IPS-18c (cell line): ENCODE measurements at regions not wholly inside any gene's neighbourhood (a gene's known extent, or its start where the extent isn't known, plus 50 kb on each side); places are given as distances from the start of the nearest gene placed in this dataset.
"Not testable (repeated sequence)": the region's sequence is repeated elsewhere in the genome, so short reads cannot be mapped to it uniquely, and the experiment has no call there.

Experiments
- H3K4me3 ChIP-seq: 2 replicates; pipeline ENCODE4 v1.7.0; 2013; ENCODE audit warnings: low read depth, mild to moderate bottlenecking, low read length, moderate library complexity; ENCODE audit not compliant: insufficient read depth
- H3K9me3 ChIP-seq: one replicate; pipeline ENCODE4 v1.6.1; 2013; ENCODE audit warnings: mild to moderate bottlenecking, low read length, moderate library complexity; ENCODE audit not compliant: control insufficient read depth, insufficient read depth

DNA sequence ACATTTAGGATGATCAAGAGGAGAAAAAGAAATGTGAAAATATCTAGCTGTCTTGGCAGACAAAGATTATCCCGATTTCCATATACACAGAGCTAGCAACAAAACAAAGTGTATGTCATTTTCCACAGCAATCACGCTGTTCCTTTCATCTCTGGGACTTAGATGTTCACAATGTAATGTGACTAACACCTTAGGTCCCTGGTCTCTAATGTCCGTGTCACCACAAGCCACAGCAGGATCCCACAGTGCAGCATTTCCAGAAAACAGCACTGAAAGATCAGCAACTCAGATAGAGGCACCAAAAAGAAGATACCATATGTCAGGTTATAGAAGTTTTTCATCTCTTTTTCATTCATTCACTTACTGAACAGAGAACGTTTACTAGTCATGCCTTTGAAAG lies 118.0 kb upstream of the TNPO1 start:
- Histone ChIP-seq H3K4me3 (no peak overlapping the region), H3K9me3 (no peaks in the 10 kb centered on the region)

DNA sequence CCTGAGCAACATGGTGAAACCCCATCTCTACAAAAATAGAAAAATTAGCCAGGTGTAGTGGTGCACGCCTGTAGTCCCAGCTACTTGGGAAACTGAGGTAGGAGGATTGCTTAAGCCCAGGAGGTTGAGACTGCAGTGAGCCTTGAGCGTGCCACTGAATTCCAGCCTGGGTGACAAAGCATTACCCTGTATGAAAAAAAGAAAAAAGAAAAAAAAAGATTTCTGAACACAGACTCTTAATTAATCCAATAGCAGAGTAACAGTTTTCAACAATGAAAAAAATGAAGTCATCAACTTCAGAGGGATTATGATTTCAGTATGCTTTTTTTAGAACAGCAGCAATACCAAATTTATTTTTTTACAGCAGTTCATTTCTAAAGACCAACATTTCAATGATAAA lies 118.8 kb upstream of the TNPO1 start:
- no peaks in the 10 kb centered on the region for H3K9me3 ChIP-seq
- no peak overlapping the region for H3K4me3 ChIP-seq

DNA sequence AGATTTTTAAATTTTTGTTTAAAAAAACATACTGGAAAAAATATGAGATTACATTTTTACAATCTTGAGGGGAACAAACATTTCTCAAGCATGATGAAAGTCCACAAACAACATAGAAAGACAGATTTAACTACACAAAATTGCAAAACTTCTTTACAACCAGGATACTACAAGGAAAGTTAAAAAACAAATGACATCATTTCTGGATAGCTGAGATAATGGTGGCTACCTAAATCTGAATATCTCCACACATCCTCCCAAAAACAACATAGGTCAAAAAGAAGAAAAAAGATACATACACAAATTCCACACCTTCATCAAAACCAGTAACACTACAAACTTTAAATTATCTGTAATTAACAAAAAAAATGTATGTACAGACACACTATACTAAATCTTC lies 120.8 kb upstream of the TNPO1 start:
- Histone ChIP-seq H3K4me3 (no peak overlapping the region), H3K9me3 (no peaks in the 10 kb centered on the region)

DNA sequence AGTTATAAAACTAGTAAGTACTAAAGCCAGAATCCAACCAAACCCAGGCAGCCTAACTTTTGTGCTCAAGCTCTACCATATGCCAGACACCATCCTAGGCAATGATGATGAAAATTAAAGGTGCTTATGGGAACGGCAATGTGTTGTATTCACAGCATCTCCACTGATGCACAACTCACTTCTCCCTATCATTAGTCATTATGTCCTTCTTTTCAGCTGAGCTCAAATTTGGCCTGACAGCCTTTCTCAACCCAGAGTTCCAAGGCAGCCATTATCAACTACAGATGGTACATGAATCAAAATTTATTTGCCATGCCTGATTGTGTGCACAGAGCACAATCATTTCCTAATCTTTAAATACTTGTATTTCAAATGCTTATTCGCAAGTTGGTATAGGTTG lies 121.6 kb upstream of the TNPO1 start:
- H3K9me3 ChIP-seq = no peaks in the 10 kb centered on the region
- H3K4me3 ChIP-seq = no peak overlapping the region

DNA sequence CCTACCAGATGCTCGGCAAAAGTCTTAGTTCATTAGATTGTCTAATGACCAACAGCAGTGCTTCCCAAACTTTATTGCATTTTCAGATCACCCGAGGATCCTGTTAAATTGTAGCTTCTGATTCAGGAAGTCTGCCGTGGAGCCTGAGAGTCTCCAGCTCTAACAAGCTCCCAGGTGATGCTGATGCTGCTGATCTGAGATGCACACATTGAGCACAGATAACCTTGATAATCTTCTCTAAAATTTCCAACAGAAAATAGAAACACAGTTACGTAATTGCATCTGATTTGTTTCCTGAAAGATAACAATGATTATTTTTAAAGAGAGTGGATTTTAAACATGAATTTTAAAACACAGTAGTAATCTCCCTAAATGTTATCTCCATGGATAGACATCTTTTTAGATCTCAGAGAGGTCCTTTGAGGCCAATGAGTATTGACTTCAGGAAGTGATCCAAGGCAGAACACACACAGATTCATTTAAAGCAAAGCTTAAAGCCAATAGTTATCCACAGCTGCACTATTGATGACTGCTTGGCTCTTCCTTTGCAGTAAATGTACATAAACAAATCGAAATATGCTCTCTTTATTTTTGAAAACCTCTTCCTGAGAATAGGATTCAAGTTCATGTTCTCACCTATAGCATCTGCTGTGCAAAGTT lies 122.8 kb upstream of the TNPO1 start:
- Histone ChIP-seq H3K9me3 (no peaks in the 10 kb centered on the region), H3K4me3 (no peak overlapping the region)

DNA sequence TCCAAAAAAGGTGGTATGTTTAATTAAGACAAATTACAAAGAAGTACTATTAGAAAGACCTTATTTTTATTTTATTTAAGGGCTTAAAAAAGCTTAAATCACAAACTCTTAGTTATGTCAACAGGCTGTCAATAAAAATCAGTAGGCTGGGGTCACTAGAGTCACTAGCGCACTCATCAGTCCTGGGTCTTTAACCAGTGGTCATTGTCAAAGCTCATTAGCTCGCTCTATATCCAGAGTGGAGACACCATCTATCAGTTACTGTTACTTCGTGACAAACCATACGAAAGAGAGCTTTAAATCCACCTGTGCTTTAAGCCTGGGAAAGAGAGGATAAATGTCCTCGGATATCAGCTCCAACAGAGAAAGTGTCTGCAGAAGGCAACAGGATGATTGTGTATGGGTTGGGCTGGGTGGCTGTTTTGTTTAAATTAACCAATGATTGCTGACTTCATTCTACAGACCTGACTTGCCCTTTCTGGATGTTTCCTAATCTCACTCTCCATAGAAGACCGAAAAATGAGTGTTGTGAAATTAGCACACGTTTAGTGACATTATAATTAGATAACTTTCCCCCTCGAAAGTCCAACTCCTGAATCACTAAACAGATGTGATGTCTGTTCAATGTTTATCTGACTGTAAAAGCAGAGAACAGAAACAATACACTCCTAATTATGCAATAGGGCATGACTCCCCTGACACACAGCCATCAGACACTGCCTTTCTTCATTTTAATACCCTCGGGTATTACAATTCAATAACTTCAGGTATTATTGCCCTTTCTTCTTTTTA lies 123.6 kb upstream of the TNPO1 start:
- H3K4me3 ChIP-seq = no peak overlapping the region

DNA sequence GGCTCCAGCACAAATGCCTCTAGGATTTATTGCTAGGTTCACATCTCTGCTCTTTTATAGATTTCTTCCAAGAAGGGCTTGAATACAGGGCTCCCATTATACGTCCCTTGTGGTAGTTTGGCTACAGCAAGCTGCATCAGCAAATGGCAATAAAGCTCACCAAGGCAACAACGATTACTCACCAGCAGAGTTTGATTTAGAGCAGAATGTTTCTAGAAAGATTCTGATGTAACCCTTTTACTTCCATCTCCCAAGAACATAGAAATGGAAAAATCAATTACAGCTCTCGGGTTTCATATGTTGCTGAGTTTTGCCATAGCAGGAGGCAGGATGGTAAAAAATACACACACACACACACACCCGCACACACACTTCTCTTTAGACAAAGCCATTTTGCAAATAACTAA lies 124.2 kb upstream of the TNPO1 start:
- H3K9me3 ChIP-seq = no peaks in the 10 kb centered on the region
- H3K4me3 ChIP-seq = no peak overlapping the region

More for the DNA sequence above, 123.6 kb upstream of the TNPO1 start:
- H3K9me3 ChIP-seq = no peaks in the 10 kb centered on the region

DNA sequence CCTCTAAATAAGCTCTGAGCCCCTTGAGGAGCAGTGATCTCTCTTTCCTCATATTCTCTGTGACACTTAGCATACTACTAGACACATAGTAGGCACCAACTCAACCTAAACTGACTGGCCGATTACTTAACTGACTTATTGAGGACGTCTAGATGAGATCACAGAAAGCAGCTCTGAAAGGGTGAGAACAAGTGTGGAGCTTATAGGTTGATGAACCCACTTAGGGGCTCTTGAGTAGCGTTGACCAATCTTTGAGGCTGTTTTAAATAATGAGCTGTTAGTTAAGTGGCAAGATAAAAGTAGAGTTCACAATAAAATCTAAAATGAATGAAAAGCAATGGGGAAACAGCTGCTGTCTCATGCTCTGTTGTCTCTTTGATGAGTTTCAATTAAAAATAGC lies 124.7 kb upstream of the TNPO1 start:
- Histone ChIP-seq H3K9me3 (no peaks in the 10 kb centered on the region), H3K4me3 (no peak overlapping the region)

DNA sequence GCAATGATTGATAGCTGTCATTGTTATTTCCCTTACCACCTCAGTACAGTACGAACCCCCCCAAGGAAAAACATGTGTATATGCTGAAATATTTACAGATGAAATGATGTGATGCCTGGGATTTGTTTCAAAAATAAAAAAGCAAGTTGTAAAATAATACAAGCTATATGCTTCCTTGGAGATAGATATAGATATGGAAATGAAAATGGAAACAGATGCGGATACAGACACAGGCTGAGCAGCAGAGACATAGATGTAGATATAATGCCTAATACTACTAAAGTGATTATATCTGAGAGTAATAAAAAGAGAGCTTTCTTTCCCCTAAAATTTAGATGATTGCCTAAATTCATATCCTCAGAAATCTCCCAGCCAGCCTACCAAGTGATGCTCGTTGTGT lies 127.5 kb upstream of the TNPO1 start:
- no peaks in the 10 kb centered on the region for H3K9me3 ChIP-seq
- H3K4me3 ChIP-seq = no peak overlapping the region

DNA sequence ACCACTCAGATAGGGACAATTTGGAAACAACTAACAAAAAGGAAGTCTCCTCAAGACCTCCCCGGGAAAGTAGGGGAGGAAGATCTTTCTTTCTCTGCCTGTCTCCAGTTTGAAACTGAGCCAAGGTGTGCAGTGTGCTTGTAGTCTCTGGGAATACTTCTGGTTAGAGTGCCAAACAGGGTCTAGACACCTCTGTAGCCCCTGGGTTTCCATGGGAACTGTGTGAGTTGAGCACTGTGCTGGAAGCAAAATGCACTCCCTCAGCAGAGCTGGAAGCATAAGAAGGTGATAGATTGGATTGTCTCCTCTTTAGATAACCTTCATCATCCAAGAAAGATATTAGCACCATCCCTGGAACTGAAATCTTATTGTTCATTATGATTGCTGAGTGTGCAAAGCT lies 129.2 kb upstream of the TNPO1 start:
- Histone ChIP-seq H3K9me3 (no peaks in the 10 kb centered on the region), H3K4me3 (no peak overlapping the region)

DNA sequence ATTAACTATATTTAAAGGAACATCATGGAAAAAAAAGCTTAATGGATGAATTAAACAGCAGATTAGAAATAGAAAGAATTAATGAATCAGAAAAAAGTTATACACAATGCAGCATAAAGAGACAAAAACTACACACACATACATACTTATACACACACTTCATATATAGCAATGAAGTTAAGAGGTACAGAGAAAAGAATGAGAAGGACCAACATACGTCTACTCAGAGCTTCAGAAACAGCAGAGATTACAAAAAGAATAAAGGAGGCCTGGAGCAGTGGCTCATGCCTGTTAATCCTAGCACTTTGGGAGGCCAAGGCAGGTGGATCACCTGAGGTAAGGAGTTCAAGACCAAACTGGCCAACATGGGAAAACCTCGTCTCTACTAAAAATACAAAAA lies 133.9 kb upstream of the TNPO1 start:
- Histone ChIP-seq H3K9me3 (no peaks in the 10 kb centered on the region), H3K4me3 (no peak overlapping the region)

DNA sequence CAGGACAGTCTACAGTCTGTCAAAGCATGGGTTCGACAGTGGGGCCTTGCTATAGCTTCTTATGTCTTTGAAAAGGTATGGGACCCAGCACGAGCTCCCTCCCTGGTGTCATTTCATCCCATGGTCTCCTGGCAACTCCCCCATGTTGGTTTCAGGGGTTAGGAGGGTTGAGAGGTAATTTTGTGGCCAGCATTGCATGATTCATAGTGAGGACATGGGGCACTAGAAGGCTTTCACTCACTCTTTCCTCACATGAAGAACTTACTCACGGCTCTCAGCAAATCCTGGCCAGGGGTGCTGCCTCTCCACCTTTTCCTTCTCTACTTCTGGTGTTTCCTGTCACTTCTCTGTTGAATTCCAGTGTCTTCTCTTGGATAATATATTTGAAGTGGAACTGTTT lies 134.7 kb upstream of the TNPO1 start:
- Histone ChIP-seq H3K9me3 (no peaks in the 10 kb centered on the region), H3K4me3 (no peak overlapping the region)

DNA sequence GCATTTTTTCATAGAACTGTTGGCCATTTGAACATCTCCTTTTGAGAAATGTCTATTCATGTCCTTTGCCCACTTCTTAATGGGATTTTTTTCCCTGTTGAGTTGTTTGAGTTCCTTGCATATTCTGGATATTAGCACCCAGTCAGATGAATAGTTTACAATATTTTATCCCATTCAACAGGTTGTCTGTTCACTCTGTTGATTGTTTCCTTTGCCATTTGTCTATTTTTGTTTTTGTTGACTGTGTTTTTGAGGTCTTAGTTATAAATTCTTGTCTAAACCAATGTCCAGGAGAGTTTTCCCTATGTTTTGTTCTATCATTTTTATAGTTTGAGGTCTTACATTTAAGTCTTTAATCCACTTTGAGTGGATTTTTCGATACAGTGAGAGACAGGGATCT lies 139.0 kb upstream of the TNPO1 start:
- H3K9me3 ChIP-seq = no peaks in the 10 kb centered on the region

DNA sequence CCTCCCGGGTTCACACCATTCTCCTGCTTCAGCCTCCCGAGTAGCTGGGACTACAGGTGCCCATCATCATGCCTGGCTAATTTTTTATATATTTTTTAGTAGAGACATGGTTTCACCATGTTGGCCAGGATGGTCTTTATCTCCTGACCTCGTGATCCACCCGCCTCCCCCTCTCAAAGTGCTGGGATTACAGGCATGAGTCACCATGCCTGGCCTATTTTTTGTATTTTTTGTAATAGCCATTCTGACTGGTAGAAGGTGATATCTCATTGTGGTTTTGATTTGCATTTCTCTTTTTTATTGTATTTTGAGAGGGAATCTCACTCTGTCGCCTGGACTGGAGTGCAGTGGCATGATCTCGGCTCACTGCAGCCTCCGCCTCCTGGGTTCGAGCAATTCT lies 139.6 kb upstream of the TNPO1 start:
- H3K4me3 ChIP-seq, H3K9me3 ChIP-seq: not testable (repeated sequence)

More for the DNA sequence above, 139.0 kb upstream of the TNPO1 start:
- no peak overlapping the region for H3K4me3 ChIP-seq

DNA sequence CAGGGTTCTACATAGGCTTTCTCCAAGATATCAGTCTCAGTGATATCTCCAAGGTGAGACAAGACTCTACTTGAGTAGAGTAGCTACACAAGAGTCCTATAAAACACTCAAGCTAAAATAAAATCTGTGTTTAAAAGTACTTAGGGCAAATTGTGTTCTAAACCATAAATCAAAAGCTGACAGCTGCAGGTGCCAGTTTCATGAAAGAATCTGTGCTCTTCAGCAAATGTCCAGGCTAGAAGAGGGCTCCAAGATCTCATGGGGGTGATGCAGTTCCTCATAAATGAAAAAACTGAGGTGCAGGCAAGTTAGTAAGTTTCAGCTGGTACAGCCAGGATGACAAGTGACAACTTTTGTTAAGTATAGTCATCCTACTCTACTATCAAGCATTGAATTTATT lies 142.8 kb upstream of the TNPO1 start:
- H3K4me3 ChIP-seq = no peak overlapping the region
- no peaks in the 10 kb centered on the region for H3K9me3 ChIP-seq

DNA sequence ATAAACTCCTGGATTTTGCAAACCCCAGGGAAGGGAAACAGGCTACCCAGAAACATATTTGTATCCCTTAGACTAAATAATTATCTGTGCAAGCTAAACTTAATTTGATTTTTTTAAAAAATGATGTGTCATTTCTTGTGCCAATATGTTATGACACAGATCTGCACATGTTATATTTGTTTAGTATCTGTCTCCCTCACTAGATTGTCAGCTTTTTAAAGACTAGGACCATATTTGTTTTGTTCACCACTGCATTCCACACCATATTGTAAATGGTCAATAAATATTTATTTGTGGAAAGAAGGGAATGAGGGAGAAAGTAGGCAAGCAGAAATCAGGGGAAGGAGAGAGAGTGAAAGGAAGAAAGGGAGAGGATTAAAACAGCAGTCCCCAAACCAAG lies 143.3 kb upstream of the TNPO1 start:
- H3K4me3 ChIP-seq = no peak overlapping the region
- H3K9me3 ChIP-seq = no peaks in the 10 kb centered on the region

DNA sequence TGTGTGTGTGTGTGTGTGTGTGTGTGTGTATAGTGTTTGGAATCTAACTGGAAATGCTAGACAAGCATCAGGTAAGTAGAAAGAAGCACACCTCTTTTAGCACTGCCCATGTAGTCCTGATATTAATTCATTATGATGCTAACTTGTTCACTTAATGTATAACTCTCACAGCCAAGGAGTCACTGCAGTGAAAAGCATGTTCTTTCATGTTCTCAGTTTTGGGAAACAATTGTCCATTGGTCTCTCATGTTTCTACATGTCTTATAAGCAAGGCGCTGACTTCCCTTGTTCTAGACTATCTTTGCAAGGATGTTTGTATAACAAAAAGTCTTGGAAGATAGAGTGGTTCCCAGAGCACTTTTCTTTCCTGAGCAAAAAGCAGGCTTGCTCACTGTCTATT lies 148.8 kb upstream of the TNPO1 start:
- no peaks in the 10 kb centered on the region for H3K9me3 ChIP-seq
- no peak overlapping the region for H3K4me3 ChIP-seq

DNA sequence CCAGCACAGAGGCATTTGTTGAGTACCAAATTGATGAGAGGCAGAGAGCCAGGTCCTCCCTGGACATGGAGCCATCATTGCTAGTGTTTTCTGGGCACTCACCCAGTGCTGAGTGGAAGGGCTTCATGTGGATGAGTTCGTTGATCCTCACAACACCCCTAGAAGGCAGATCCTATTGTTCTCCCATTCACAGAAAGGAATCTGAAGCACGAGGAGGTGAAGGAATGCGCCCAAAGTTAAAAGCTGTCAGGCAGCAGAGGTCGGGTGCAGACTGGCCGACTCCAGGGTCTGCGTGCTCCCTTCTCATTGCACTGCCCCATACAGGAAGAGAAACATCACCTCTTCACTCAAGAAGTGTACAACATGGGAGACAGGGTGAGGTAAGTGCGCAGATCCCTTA lies 153.5 kb upstream of the TNPO1 start:
- no peaks in the 10 kb centered on the region for H3K9me3 ChIP-seq
- no peak overlapping the region for H3K4me3 ChIP-seq

DNA sequence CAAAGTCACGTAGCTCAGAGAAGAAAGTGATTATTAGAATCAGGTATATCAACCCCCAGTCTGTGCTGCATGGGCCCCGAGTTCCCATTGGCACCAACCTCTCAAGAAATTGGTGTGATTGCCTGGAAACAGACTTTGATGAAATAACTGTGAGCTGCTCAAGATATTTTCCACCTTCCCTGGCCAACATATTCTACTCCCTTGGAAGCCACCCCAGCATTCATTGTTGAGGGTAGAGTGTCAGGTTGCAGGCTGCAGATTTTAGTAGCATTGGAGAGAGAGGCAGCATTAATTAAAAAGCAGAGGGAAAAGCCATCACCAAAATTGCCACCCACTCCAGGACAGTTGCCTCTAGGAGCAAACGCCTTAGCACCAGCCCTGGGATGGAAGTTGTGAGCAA lies 154.2 kb upstream of the TNPO1 start:
- Histone ChIP-seq H3K9me3 (no peaks in the 10 kb centered on the region), H3K4me3 (no peak overlapping the region)
